Heart left ventricle (tissue), 13 donors: ENCODE measurements at regions not wholly inside any gene's neighbourhood (a gene's known extent, or its start where the extent isn't known, plus 50 kb on each side); places are given as distances from the start of the nearest gene placed in this dataset.

Source experiments
- POLR2A ChIP-seq, 2 donors: fragments of 450-650 bp; IDR thresholded peaks; one replicate each; pipeline ENCODE4 v1.6.1; 2017; ENCODE audit warnings: antibody characterized with exemption in 2 of 2, mild to moderate bottlenecking in 2 of 2, moderate library complexity in 2 of 2
- TF ChIP-seq, protein P1 (sequence below), 12 donors: fragments of 200-600 bp; sonication (generic) in 4 of 12; IDR thresholded peaks; one replicate each; pipeline versions ENCODE4 v1.5.0 to v1.8.0; 2018 to 2022; ENCODE audit warnings: antibody characterized with exemption in 12 of 12, mild to moderate bottlenecking in 5 of 12
- donor health status: ischemic (EF 13 %, LVEDD 7.1; RV severe dilation, severe dysfunction).
- donor health status: DM: no; HTN: yes; CAD: no.
- donor health status: DM: no; HTN: no; CAD: no.
- donor health status: ischemic (EF 25% LVEDD 6.9; RV normal size, moderate dysfunction).
- donor health status: ischemic (EF 25% LVEDD 5.7; RV mildly dilated, moderate dysfunction).
- donor health status: ischemic (EF 35%, LVEDD 5.7; RV mildly dilated, moderate dysfunction).
- donor health status: nonischemic (EF 11% LVEDD 7.7; RV severe dilation, severe dysfunction).
- donor health status: DM: yes; HTN: yes; CAD: no.
- donor health status: PGD.
- donor health status: ischemic (EF 29% LVEDD 5.4; RV normal size, mild dysfunction).
- donor health status: nonischemic (EF 23%, LVEDD 6.1; RV moderate dilation, normal function).

DNA sequence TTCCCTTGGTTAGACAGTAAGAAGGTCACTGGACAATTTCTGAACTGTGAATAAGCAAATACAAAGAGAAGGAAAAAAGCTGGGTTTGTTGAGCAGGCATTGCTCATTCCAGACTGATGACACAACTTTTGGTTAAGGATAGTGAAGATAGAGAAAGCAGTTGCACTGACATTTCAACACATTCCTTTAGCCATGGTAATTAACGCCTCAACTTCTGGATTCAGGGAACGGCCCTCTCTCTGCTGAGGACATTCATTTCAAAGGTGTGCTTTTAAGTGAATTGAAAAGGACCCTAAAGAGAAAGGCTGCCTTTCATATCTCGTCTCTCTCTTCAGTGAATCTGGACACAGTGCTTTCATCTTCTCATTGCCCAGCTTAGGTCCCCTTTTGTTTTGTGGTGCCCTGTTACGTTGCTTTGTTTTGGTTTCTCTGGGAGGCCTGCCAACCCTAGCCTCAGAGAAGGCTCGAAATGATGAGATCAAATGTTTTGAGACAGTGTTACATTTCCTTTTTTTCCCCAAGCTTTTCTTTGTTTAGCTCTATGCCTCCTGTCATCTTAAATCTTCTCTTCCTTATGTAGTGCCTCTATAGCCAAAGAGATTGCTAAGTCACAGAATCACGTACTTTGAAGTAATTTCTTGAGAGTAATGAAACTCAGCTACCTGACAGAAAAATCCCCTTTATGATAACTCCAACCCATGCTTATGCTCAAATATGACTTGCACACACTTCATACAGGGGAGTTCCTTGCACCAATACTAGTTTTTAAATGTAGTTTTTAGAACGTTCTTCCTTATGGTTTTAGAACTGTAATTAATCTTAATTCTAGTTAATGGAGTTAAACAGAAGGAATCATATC lies 94.4 kb upstream of the IFNE start:
- TF ChIP-seq, protein P1, sequence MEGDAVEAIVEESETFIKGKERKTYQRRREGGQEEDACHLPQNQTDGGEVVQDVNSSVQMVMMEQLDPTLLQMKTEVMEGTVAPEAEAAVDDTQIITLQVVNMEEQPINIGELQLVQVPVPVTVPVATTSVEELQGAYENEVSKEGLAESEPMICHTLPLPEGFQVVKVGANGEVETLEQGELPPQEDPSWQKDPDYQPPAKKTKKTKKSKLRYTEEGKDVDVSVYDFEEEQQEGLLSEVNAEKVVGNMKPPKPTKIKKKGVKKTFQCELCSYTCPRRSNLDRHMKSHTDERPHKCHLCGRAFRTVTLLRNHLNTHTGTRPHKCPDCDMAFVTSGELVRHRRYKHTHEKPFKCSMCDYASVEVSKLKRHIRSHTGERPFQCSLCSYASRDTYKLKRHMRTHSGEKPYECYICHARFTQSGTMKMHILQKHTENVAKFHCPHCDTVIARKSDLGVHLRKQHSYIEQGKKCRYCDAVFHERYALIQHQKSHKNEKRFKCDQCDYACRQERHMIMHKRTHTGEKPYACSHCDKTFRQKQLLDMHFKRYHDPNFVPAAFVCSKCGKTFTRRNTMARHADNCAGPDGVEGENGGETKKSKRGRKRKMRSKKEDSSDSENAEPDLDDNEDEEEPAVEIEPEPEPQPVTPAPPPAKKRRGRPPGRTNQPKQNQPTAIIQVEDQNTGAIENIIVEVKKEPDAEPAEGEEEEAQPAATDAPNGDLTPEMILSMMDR (IDR thresholded peaks at IDR 0.05), result no peak
- no peak for TF ChIP-seq POLR2A (IDR thresholded peaks at IDR 0.05)
